Activated gamma-delta T cell treated with anti-CD3 and anti-CD28 coated beads, Interleukin-2, amount 50 U/mL, for 16 hours (primary cell): ENCODE measurements at regions not wholly inside any gene's neighbourhood (a gene's known extent, or its start where the extent isn't known, plus 50 kb on each side); places are given as distances from the start of the nearest gene placed in this dataset.

Source experiments
- DNase-seq: peaks from one replicate; pipeline ENCODE4 v3.0.0-alpha.2; 2020; ENCODE audit warnings: low read depth

DNA sequence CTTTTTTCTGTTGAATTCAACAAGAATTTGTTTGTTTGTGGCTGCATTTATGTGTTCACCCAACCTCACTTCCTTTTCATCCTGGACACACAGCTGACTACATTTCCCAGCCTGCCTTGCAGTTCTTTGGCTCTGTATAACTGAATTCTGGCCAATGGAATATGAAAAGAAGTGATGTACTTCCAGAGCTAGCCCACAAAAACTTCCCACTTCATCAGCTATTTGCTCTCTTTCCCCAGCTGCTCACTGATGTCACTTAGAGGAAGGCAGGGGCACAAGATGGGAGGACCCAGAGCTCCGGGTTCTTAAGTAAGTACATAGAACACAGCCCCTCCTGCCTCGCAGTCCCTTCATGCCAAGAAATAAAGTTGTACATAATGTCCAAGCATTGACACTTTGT lies 235.0 kb upstream of the FGGY start:
- no peak for DNase-seq

- DNase-seq: no peak
These were observed 234.2 kb upstream of the FGGY start for GRCh38 chr1:59062743-59063142.

- DNase-seq: no peak
These were observed 233.4 kb upstream of the FGGY start for GRCh38 chr1:59063501-59063900.

- no peak for DNase-seq
These were observed 232.3 kb upstream of the FGGY start for GRCh38 chr1:59064592-59064991.

GRCh38 chr1:59066236-59066635 lies 230.7 kb upstream of the FGGY start:
- no peak for DNase-seq

DNA sequence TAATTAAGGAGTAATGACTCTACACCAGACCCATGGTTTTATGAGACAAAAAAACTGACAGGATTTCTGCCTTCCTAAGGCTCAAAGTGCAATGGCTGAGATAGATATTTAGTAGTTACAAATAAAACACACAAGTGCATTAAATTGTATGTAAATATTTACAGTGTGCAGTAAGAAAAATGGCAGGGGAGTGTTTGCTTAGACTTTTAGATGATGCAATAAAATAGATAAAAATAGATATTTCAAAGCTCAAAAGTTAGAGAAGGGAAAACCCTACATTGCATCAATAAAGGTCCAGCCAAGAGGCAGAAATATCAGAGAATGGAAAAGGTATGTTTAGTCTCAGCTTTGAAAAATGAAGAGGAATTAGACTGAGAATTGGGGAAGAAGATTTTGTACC lies 226.3 kb upstream of the FGGY start:
- no peak for DNase-seq

- no peak for DNase-seq
These were observed 225.6 kb upstream of the FGGY start for GRCh38 chr1:59071289-59071688.

DNA sequence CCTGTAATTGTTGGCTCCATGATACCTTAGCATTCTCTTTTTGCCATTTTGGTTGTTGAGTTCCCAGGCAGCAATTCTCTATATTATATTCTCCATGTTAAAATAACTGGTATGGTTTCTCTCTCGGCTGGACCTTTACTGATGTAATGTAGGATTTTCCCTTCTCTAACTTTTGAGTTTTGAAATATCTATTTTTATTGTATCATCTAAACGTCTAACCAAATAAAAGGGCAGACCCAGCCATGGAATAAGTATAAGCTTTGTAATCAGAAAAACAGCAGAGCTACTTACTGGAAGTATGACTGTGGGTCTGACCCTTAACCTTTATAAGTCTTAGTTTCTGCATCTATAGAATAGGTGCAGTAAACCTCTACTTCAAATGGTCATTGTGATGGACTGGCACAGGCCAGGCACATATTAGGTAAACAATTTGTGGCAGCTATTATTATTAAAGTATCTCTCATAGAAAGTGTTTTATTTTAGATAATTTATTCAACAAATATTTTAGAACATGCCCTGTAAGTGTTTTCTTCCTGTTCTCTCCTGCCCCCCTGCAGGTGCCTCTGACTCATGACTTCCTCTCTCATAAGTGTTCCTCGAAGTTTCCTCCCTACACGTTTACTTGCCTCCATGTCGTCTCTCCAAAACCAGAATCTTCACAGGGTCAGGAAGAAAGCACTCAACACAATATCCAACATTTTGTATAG lies 224.9 kb upstream of the FGGY start:
- DNase-seq: no peak

DNA sequence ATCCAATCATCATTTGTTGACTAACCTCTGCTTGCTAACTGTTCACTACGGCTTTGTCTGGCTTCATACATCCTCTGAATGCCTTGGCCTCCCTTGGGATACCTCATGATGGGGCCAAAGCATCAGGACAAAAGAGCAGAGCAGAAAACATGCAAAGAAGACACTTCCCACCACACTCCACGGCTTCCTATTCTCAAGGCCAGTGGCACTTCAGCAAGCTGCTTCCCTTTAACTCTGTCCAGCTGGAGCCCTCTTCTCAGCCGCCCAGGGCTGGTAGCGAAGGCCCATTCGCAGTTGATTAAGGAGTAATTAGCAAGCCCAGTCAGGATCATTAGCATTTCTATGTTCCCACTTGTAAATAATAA lies 224.3 kb upstream of the FGGY start:
- no peak for DNase-seq

- no peak for DNase-seq
These were observed 222.3 kb upstream of the FGGY start for GRCh38 chr1:59074598-59074997.

DNA sequence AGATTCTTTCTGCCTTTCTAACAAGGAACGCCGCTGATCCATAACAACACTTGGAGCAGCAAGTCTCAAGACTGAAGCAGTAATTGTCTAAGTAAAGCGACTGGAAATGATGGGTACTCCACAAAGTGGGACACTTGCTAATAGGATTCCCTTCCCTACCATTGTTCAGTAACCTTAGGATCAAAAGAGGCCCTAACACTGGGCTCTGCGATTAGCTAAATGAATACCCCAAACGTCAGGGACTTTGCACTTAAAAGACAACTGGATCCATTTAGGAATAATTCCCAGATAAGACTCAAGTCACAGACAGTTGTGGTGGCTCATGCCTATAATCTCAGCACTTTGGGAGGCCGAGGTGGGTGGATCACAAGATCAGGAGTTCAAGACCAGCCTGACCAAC lies 221.9 kb upstream of the FGGY start:
- no peak for DNase-seq

- DNase-seq: no peak
These were observed 220.3 kb upstream of the FGGY start for GRCh38 chr1:59076612-59077011.

GRCh38 chr1:59077466-59078069 lies 219.3 kb upstream of the FGGY start:
- no peak for DNase-seq

- DNase-seq: no peak
These were observed 218.7 kb upstream of the FGGY start for GRCh38 chr1:59078070-59078800.

DNA sequence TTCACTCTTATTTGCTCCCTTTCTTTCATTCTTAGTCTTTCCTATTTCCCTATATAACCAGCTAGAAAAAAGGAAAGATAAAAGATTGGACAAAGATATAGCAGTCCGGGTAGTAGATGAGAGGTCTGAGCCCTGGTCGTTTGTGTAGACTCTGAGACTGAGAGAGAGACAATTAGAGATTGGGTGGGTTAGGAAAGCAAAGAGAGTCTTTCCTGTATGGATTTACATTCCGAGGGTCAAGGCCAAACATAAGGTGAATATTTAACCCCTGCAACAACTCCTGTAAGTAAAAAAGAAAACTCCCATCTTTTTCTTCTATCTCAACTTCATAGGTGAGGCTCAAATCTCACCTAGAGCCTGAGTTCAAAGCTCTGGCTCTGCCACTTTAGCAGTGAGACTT lies 218.0 kb upstream of the FGGY start:
- DNase-seq: no peak

- no peak for DNase-seq
These were observed 217.3 kb upstream of the FGGY start for GRCh38 chr1:59079434-59080140.

GRCh38 chr1:59081181-59081580 lies 215.7 kb upstream of the FGGY start:
- DNase-seq: no peak

DNA sequence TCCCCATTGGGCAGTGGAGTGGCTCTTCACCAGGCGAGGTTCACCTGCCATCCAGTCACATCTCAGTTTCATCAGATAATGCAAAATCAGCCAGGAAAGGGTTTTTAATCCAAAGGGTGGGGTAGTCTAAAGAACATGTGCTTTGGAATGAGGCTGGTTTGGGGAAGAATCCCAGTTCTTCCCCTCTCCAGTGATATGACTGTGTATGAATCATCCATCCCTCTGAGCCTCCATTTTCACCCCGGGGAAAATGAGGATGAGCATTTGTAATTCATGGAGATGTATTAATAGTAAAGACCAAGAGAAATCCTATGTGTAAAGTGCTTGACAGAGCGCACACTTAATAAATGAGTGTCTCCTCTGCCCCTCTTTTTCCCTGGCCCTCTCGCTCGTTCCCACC lies 215.1 kb upstream of the FGGY start:
- DNase-seq: no peak

DNA sequence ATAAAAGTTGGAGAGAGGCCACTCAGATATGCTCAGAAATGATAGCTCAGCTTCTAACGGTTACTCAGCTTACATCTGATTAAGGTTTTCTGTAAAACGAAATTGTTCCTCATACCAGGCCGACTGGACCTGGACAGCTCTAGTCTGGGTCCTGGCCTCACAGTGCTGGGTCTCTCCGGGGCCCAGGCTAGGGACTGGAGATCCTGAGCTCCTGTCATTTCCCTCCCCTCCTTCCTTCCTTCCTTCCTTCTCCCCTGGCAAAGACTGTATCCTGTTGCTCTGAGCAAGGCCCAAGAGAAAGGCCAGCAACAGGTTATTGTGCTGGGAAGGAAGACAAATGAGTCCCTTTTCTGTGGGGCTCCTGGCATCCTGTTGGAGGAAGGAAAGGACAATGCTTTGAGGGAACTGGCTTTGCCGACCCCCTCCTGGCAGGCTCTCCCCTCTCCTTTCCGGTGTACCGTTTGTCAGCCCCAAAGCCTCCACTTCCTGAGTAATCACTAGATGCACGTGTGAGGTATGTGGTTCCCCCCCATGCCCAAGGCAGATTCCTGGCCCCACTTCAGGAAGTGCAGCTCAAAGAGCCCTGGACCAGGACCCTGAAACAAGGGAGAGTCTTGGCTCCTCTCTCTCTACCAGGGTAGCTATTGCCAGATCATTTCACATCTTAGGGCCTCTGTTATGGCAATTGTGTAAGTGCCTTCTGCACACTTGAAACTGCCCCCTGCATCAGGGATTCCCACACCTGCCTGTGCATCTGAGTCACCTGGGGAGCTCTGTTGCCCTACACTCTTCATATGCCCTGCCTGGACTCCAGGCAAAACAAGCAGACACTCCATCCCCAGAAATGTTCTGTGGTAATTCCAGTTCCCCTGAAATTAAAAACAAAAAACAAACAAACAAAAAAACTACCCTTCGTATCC lies 212.7 kb upstream of the FGGY start:
- DNase-seq: no peak

- no peak for DNase-seq
These were observed 211.8 kb upstream of the FGGY start for GRCh38 chr1:59085101-59085500.

DNA sequence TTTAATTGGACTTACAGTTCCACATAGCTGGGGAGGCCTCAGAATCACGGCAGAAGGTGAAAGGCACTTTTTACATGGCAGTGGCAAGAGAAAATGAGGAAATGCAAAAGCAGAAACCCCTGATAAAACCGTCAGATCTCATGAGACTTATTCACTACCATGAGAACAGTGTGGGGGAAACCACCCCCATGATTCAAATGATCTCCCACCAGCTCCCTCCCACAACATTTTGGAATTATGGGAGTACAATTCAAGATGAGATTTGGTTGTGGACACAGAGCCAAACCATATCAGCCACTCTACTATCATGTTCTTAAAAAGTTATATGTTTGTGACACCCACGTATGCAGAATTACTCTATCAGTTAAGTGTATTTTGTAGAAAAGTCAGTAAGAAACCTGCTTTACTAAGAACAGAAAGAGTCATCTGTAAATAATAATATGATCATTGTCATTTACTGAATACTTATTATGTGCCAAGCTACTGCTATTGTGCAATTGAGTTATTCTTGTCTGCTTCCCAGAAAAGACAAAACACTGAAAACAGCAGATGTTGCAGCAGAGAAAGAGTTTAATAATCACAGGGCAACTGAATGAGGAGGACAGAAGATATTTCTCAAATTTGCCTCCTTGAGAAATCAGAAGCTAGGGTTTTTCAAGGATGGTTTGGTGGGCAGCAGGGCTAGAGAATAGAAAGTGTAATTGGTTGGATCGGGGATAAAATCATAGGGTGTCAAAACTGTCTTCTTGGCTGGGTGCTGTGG lies 207.7 kb upstream of the FGGY start:
- no peak for DNase-seq
